ENCODE measurements at regions not wholly inside any gene's neighbourhood (a gene's known extent, or its start where the extent isn't known, plus 50 kb on each side); places are given as distances from the start of the nearest gene placed in this dataset.
"Not testable (repeated sequence)": the region's sequence is repeated elsewhere in the genome, so short reads cannot be mapped to it uniquely, and the experiment has no call there.

GRCh38 chr11:33455867-33456463 lies 198.8 kb downstream of the HIPK3 start:
- no peak for DNase-seq

- DNase-seq: no peak
Measured at GRCh38 chr11:33454264-33454663, 197.1 kb downstream of the HIPK3 start.

GRCh38 chr11:33452836-33453624 lies 195.8 kb downstream of the HIPK3 start:
- DNase-seq: no peak

- DNase-seq: no peak
Measured at GRCh38 chr11:33451364-33451763, 194.2 kb downstream of the HIPK3 start.

GRCh38 chr11:33449798-33450197 lies 192.6 kb downstream of the HIPK3 start:
- DNase-seq: no peak

- DNase-seq: no peak
Measured at GRCh38 chr11:33448461-33449130, 191.4 kb downstream of the HIPK3 start.

GRCh38 chr11:33445761-33446161 lies 188.6 kb downstream of the HIPK3 start:
- DNase-seq: no peak

- DNase-seq: no peak
Measured at GRCh38 chr11:33444835-33445594, 187.8 kb downstream of the HIPK3 start.

- DNase-seq: no peak
Measured at GRCh38 chr11:33443684-33444083, 186.5 kb downstream of the HIPK3 start.

- no peak for DNase-seq
Measured at GRCh38 chr11:33438301-33438700, 181.1 kb downstream of the HIPK3 start.

GRCh38 chr11:33437529-33437928 lies 180.3 kb downstream of the HIPK3 start:
- no peak for DNase-seq

- DNase-seq: no peak
Measured at GRCh38 chr11:33435216-33435615, 178.0 kb downstream of the HIPK3 start.

GRCh38 chr11:33434294-33434693 lies 177.1 kb downstream of the HIPK3 start:
- no peak for DNase-seq

GRCh38 chr11:33428435-33428834 lies 171.3 kb downstream of the HIPK3 start:
- not testable (repeated sequence) for DNase-seq

GRCh38 chr11:33420959-33421566 lies 163.9 kb downstream of the HIPK3 start:
- DNase-seq: no peak

GRCh38 chr11:33419924-33420323 lies 162.7 kb downstream of the HIPK3 start:
- DNase-seq: no peak

- DNase-seq: no peak
Measured at GRCh38 chr11:33417121-33417520, 159.9 kb downstream of the HIPK3 start.

- no peak for DNase-seq
Measured at GRCh38 chr11:33413301-33413700, 156.1 kb downstream of the HIPK3 start.

GRCh38 chr11:33412241-33412640 lies 155.1 kb downstream of the HIPK3 start:
- no peak for DNase-seq

GRCh38 chr11:33411751-33412150 lies 154.6 kb downstream of the HIPK3 start:
- DNase-seq: no peak

- DNase-seq: no peak
Measured at GRCh38 chr11:33410086-33410765, 153.0 kb downstream of the HIPK3 start.
